ENCODE measurements at regions not wholly inside any gene's neighbourhood (a gene's known extent, or its start where the extent isn't known, plus 50 kb on each side); places are given as distances from the start of the nearest gene placed in this dataset.

DNA sequence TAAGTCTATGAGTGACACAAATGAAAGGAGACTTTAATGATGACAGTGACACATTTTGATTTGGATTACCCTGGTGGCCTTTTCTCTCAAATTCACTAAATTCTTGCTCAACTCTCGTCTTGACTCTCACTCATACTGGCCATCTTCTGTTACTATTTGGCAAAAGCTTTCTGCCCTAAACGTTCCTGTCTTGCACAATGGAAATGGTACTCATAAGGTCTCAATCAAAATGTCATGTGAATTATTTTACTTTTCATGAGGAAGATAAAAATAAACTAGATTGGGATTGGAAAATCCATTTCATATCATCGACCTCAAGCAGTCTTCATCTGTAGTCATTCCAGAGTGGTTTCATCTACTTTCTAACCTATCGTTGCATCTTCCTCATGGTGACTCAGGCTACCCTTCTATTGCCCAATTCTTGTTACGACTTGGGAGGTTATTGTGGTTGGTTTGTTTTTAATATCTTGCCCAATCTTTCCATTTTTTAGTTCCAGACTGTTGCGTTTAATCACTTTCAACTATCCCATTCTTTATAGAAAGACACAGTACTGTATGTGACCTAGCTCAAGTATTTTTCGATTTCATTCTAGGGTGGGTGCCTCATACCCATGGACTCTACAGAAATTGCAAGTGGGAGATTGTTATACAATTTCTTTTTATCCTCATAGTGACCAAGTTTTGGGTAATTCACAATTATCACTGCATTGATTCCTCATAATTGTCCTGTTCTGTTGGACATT is 317.2 kb upstream of the KCNJ16 start:
- Histone ChIP-seq H3K4me2 (ENCODE audit: low read depth, low read length) (no peak overlapping the region), H3K4me1 (ENCODE audit: insufficient read depth, low read length) (no peaks in the 10 kb centered on the region), H3K9me3 (ENCODE audit: low read length) (peaks cover 97% of the 10 kb centered on the region), H3K27ac (ENCODE audit: extremely low read length, insufficient read depth, low read length) (no peak overlapping the region), H3K4me3 (replicated peaks in 1 of 3; ENCODE audit: insufficient read depth in 1 of 3, low read depth in 2 of 3, low read length in 3 of 3) (no peak overlapping the region), H4K20me1 (ENCODE audit: insufficient read depth, low read length) (no peaks in the 10 kb centered on the region), H2AFZ (ENCODE audit: low read length) (no peak overlapping the region), H3K36me3 (replicated peaks in 1 of 2; ENCODE audit: control insufficient read depth in 1 of 2, insufficient read depth in 2 of 2, low read length in 2 of 2) (no peaks in the 10 kb centered on the region), H3K9ac (ENCODE audit: insufficient read depth, low read depth, low read length) (no peak overlapping the region), H3K79me2 (ENCODE audit: insufficient read depth, low read length) (no peaks in the 10 kb centered on the region), H3K27me3 (ENCODE audit: control insufficient read depth in 1 of 2, insufficient read depth in 2 of 2, low read length in 2 of 2) (no peaks in the 10 kb centered on the region)
- no peak for ATAC-seq
- DNase-seq (ENCODE audit: low spot score): no peak
- POLR2A ChIA-PET: no interaction called here
- intact Hi-C loops (cut with micrococcal nuclease; ENCODE audit: unreplicated experiment) (no loop called here), in situ Hi-C loops (cut with HindIII; ENCODE audit: extremely low pct_ligation_motif_present, low pct_unique_long_range_greater_than_20kb) (no loop called here)
- no TSS peak for BruUV-seq (replicated peaks)
- no peak for FAIRE-seq
- TF ChIP-seq CCDC6 (CRISPR knock-in tag; IDR thresholded peaks at IDR 0.05) (no peak), PPARG (CRISPR knock-in tag; conservative IDR thresholded peaks at IDR 0.05) (no peak), MAFK (conservative IDR thresholded peaks at IDR 0.05 in 1 of 2, IDR thresholded peaks at IDR 0.05 in 1 of 2; ENCODE audit: low read length in 2 of 2) (peak; percentile 3 to 42; a peak in 2 of 4 replicates), CEBPB (IDR thresholded peaks at IDR 0.05; ENCODE audit: borderline replicate concordance, low read depth, low read length) (0 out of 2 replicates have a peak, but pooled peaks have one; percentile 30), AKAP8 (CRISPR knock-in tag; IDR thresholded peaks at IDR 0.05) (no peak), GATA4 (IDR thresholded peaks at IDR 0.05; ENCODE audit: borderline replicate concordance, low read depth) (no peak), DR1 (CRISPR knock-in tag; IDR thresholded peaks at IDR 0.05) (no peak), KLF6 (CRISPR knock-in tag; IDR thresholded peaks at IDR 0.05) (no peak), SKI (IDR thresholded peaks at IDR 0.05; ENCODE audit: partially characterized antibody) (no peak), HCFC1 (IDR thresholded peaks at IDR 0.05; ENCODE audit: low read depth, low read length) (no peak)
- TF ChIP-seq, protein P1, sequence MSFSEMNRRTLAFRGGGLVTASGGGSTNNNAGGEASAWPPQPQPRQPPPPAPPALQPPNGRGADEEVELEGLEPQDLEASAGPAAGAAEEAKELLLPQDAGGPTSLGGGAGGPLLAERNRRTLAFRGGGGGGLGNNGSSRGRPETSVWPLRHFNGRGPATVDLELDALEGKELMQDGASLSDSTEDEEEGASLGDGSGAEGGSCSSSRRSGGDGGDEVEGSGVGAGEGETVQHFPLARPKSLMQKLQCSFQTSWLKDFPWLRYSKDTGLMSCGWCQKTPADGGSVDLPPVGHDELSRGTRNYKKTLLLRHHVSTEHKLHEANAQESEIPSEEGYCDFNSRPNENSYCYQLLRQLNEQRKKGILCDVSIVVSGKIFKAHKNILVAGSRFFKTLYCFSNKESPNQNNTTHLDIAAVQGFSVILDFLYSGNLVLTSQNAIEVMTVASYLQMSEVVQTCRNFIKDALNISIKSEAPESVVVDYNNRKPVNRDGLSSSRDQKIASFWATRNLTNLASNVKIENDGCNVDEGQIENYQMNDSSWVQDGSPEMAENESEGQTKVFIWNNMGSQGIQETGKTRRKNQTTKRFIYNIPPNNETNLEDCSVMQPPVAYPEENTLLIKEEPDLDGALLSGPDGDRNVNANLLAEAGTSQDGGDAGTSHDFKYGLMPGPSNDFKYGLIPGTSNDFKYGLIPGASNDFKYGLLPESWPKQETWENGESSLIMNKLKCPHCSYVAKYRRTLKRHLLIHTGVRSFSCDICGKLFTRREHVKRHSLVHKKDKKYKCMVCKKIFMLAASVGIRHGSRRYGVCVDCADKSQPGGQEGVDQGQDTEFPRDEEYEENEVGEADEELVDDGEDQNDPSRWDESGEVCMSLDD (CRISPR knock-in tag; IDR thresholded peaks at IDR 0.05; ENCODE audit: borderline replicate concordance): no peak
- CTCF ChIA-PET (ENCODE audit: low intra/inter-chr PET ratio, low total read pairs): no interaction called here
- 11% methylated on average over 7 of the region's 7 CpGs for WGBS (ENCODE audit: low lambda C conversion rate)

Measured in HepG2 (cell line).